ENCODE measurements at regions not wholly inside any gene's neighbourhood (a gene's known extent, or its start where the extent isn't known, plus 50 kb on each side); places are given as distances from the start of the nearest gene placed in this dataset.

DNA sequence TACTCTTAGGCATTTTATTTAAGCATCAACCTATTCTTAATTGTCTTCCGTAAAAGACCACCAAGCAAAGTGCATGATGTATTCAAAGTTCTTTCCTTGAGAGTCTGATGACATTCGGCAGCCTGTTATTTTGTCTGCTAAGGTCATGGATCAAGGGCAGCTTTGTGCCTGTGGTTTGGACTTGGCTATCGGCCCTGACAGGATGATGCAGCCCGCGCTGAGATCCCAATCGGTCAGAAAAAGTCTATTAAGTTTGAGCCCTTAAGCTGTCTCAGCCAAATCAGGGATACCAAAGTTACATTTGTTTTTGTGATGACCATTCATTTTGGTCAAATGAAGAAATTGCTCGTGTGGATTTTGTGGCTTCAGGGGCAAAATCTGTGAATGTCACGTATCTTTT is 718.9 kb upstream of the FANCL start:
- WGBS (ENCODE audit: insufficient coverage): 92% methylated on average over 6 of the region's 8 CpGs
- no peak overlapping the region for H2AFZ ChIP-seq (ENCODE audit: insufficient read depth, low read depth, low read length, poor library complexity, severe bottlenecking)
- H4K20me1 ChIP-seq (ENCODE audit: control insufficient read depth, insufficient read depth, low read length, poor library complexity, severe bottlenecking): no peaks in the 10 kb centered on the region
- H3K27ac ChIP-seq (ENCODE audit: low read length in 2 of 2): no peak overlapping the region
- H3K9ac ChIP-seq (ENCODE audit: low read length): no peak overlapping the region
- CTCF ChIA-PET: no interaction called here
- no peaks in the 10 kb centered on the region for H3K79me2 ChIP-seq (ENCODE audit: control insufficient read depth, insufficient read depth, low read length)
- Mint-ChIP-seq H3K4me3 (no peak overlapping the region), H3K27ac (no peak overlapping the region), H3K9me3 (ENCODE audit: insufficient read depth) (no peaks in the 10 kb centered on the region), H3K4me1 (no peaks in the 10 kb centered on the region), H3K27me3 (peaks cover 4% of the 10 kb centered on the region)
- H3K9me3 ChIP-seq (ENCODE audit: control extremely low read depth in 1 of 3, control insufficient read depth in 2 of 3, insufficient read depth in 1 of 3, low read length in 2 of 3): no peaks in the 10 kb centered on the region
- TF ChIP-seq, protein P1, sequence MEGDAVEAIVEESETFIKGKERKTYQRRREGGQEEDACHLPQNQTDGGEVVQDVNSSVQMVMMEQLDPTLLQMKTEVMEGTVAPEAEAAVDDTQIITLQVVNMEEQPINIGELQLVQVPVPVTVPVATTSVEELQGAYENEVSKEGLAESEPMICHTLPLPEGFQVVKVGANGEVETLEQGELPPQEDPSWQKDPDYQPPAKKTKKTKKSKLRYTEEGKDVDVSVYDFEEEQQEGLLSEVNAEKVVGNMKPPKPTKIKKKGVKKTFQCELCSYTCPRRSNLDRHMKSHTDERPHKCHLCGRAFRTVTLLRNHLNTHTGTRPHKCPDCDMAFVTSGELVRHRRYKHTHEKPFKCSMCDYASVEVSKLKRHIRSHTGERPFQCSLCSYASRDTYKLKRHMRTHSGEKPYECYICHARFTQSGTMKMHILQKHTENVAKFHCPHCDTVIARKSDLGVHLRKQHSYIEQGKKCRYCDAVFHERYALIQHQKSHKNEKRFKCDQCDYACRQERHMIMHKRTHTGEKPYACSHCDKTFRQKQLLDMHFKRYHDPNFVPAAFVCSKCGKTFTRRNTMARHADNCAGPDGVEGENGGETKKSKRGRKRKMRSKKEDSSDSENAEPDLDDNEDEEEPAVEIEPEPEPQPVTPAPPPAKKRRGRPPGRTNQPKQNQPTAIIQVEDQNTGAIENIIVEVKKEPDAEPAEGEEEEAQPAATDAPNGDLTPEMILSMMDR (IDR thresholded peaks at IDR 0.05): no peak
- TF ChIP-seq EZH2 (IDR thresholded peaks at IDR 0.05; ENCODE audit: borderline replicate concordance, insufficient read depth, low read depth, low read length, poor library complexity, severe bottlenecking): no peak
- ATAC-seq (ENCODE audit: low read depth) (no peak), DNase-seq (no peak)
- POLR2A ChIA-PET: no interaction called here
- no peak overlapping the region for H3K4me2 ChIP-seq (replicated peaks; ENCODE audit: low read depth, low read length, poor library complexity, severe bottlenecking)
- no peaks in the 10 kb centered on the region for H3K36me3 ChIP-seq (replicated peaks in 1 of 2; ENCODE audit: control extremely low read depth in 1 of 2, control insufficient read depth in 1 of 2, extremely low read depth in 1 of 2, insufficient read depth in 2 of 2, low read length in 1 of 2)
- H3K4me1 ChIP-seq (ENCODE audit: control insufficient read depth in 2 of 2, insufficient read depth in 2 of 2, low read length in 2 of 2): no peaks in the 10 kb centered on the region
- no peak overlapping the region for H3K4me3 ChIP-seq (ENCODE audit: control extremely low read depth in 1 of 5, extremely low read depth in 1 of 5, insufficient read depth in 1 of 5, low read depth in 2 of 5, low read length in 4 of 5)
- intact Hi-C loops (cut with micrococcal nuclease): no loop called here
- no peaks in the 10 kb centered on the region for H3K27me3 ChIP-seq (replicated peaks in 1 of 4; ENCODE audit: control extremely low read depth in 1 of 4, control insufficient read depth in 3 of 4, insufficient read depth in 4 of 4, low read length in 3 of 4)

DNA sequence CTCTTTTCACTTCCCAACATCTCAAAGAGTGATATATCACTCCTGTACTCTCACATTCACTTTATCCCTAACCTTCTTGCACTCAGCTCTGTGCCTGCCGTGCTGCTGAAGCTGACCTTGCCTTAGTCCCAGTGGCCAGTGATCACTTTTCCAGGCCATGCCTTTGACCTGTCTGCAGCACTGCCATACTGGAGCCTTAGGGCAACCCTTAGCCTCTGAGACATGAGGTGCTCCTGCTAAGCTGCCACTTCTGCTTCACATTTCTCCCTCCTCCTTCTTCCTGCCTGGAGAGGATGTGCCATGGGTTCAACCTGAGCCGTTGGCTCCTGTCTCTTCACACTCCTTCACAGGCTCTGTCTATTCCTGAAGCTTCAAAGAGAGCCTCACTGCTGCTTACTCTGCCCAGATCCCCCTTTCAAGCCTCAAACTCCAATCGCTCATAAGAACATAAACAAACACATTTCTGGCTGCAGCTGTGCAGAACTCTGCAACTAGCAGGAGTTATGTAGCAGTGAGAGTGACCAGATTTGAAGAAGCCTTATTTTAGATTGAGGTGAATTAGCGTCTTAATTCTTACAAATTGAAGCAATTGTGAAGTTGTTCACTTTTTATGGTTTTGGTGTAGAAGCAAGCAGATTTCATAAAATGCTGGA is 716.2 kb upstream of the FANCL start:
- Histone ChIP-seq H3K4me3 (ENCODE audit: control extremely low read depth in 1 of 5, extremely low read depth in 1 of 5, insufficient read depth in 1 of 5, low read depth in 2 of 5, low read length in 4 of 5) (no peak overlapping the region), H3K27me3 (replicated peaks in 1 of 4; ENCODE audit: control extremely low read depth in 1 of 4, control insufficient read depth in 3 of 4, insufficient read depth in 4 of 4, low read length in 3 of 4) (no peaks in the 10 kb centered on the region), H3K27ac (ENCODE audit: low read length in 2 of 2) (no peak overlapping the region), H4K20me1 (ENCODE audit: control insufficient read depth, insufficient read depth, low read length, poor library complexity, severe bottlenecking) (no peaks in the 10 kb centered on the region), H3K79me2 (ENCODE audit: control insufficient read depth, insufficient read depth, low read length) (no peaks in the 10 kb centered on the region), H3K4me1 (ENCODE audit: control insufficient read depth in 2 of 2, insufficient read depth in 2 of 2, low read length in 2 of 2) (no peaks in the 10 kb centered on the region), H3K4me2 (replicated peaks; ENCODE audit: low read depth, low read length, poor library complexity, severe bottlenecking) (no peak overlapping the region), H3K9me3 (ENCODE audit: control extremely low read depth in 1 of 3, control insufficient read depth in 2 of 3, insufficient read depth in 1 of 3, low read length in 2 of 3) (no peaks in the 10 kb centered on the region), H3K9ac (ENCODE audit: low read length) (no peak overlapping the region), H3K36me3 (replicated peaks in 1 of 2; ENCODE audit: control extremely low read depth in 1 of 2, control insufficient read depth in 1 of 2, extremely low read depth in 1 of 2, insufficient read depth in 2 of 2, low read length in 1 of 2) (no peaks in the 10 kb centered on the region), H2AFZ (ENCODE audit: insufficient read depth, low read depth, low read length, poor library complexity, severe bottlenecking) (no peak overlapping the region)
- DNase-seq (no peak), ATAC-seq (ENCODE audit: low read depth) (no peak)
- intact Hi-C loops (cut with micrococcal nuclease): no loop called here
- H3K4me1 Mint-ChIP-seq: no peaks in the 10 kb centered on the region
- no peak overlapping the region for H3K4me3 Mint-ChIP-seq
- no peaks in the 10 kb centered on the region for H3K9me3 Mint-ChIP-seq (ENCODE audit: insufficient read depth)
- ChIA-PET POLR2A (no interaction called here), CTCF (interaction anchor here (0.9 kb wide), 1 partner anchor 524 kb away, joined by 3 read pairs; no protein-coding TSS in a partner anchor)
- 83% methylated on average over 3 of the region's 4 CpGs for WGBS (ENCODE audit: insufficient coverage)
- H3K27ac Mint-ChIP-seq: no peak overlapping the region
- H3K27me3 Mint-ChIP-seq: peaks cover 4% of the 10 kb centered on the region
- no peak for TF ChIP-seq EZH2 (IDR thresholded peaks at IDR 0.05; ENCODE audit: borderline replicate concordance, insufficient read depth, low read depth, low read length, poor library complexity, severe bottlenecking)
- TF ChIP-seq, protein P1 (IDR thresholded peaks at IDR 0.05): no peak
